Natural killer cell (primary cell): ENCODE measurements at regions not wholly inside any gene's neighbourhood (a gene's known extent, or its start where the extent isn't known, plus 50 kb on each side); places are given as distances from the start of the nearest gene placed in this dataset.
"Not testable (repeated sequence)": the region's sequence is repeated elsewhere in the genome, so short reads cannot be mapped to it uniquely, and the experiment has no call there.

Experiments
- ATAC-seq, 3 donors: fragments of 150-1000 bp in 2 of 3; fragments of 200-7000 bp in 1 of 3; cut with Tn5 transposase; 1 replicate in 1 of 3; 2 replicates in 2 of 3; pipeline ENCODE4 v1.10.0; 2021; ENCODE audit warnings: mild to moderate bottlenecking in 2 of 3, moderate library complexity in 2 of 3
- DNase-seq, 2 donors: peaks; one replicate each; pipeline versions ENCODE4 v3.0.0 to v3.0.0-alpha.2; 2013 to 2021; ENCODE audit warnings: mixed read lengths in 1 of 2
- H3K27ac ChIP-seq: one replicate; pipeline ENCODE4 v1.5.1; 2013; ENCODE audit warnings: mild to moderate bottlenecking, low read length
- H3K27me3 ChIP-seq: one replicate; pipeline ENCODE4 v1.6.1; 2013; ENCODE audit warnings: low read length; ENCODE audit not compliant: control insufficient read depth, insufficient read depth
- H3K36me3 ChIP-seq: one replicate; pipeline ENCODE4 v1.6.1; 2013; ENCODE audit warnings: low read length; ENCODE audit not compliant: control insufficient read depth, insufficient read depth
- H3K4me1 ChIP-seq: one replicate; pipeline ENCODE4 v1.6.1; 2013; ENCODE audit warnings: low read length; ENCODE audit not compliant: control insufficient read depth, insufficient read depth
- H3K4me3 ChIP-seq: one replicate; pipeline ENCODE4 v1.5.1; 2013; ENCODE audit warnings: low read length
- H3K9me3 ChIP-seq: one replicate; pipeline ENCODE4 v1.6.1; 2013; ENCODE audit warnings: low read length; ENCODE audit not compliant: control insufficient read depth, insufficient read depth
- H3K27ac Mint-ChIP-seq, 2 donors: one replicate each; pipeline ENCODE4 v1.8.0; 2022; ENCODE audit warnings: mild to moderate bottlenecking in 2 of 2, mixed read lengths in 2 of 2, moderate library complexity in 1 of 2
- H3K27me3 Mint-ChIP-seq, 2 donors: one replicate each; pipeline ENCODE4 v1.8.0; 2022; ENCODE audit warnings: low read depth in 2 of 2, mixed read lengths in 2 of 2
- H3K36me3 Mint-ChIP-seq: one replicate; pipeline ENCODE4 v1.8.0; 2022; ENCODE audit warnings: mixed read lengths
- H3K4me1 Mint-ChIP-seq, 2 donors: one replicate each; pipeline ENCODE4 v1.8.0; 2022; ENCODE audit warnings: mixed read lengths in 2 of 2
- H3K4me3 Mint-ChIP-seq: one replicate; pipeline ENCODE4 v1.8.0; 2022; ENCODE audit warnings: mild to moderate bottlenecking, moderate library complexity, mixed read lengths
- H3K9me3 Mint-ChIP-seq, 2 donors: one replicate each; pipeline ENCODE4 v1.8.0; 2022; ENCODE audit warnings: mixed read lengths in 2 of 2
- WGBS: methylation state at CpG from one replicate; pipeline ENCODE4 v1.1.7; 2013; ENCODE audit warnings: missing lambda C conversion rate; ENCODE audit not compliant: insufficient coverage; 5-methylcytosine and 5-hydroxymethylcytosine counted together
- intact Hi-C: fragments of 100-400 bp; cut with micrococcal nuclease; formaldehyde crosslinking; loops from one replicate; pipeline ENCODE4 v1.14.2; 2022
- TF ChIP-seq, protein P1 (sequence below): fragments of 200-600 bp; IDR thresholded peaks from one replicate; pipeline ENCODE4 v1.8.0; 2022; ENCODE audit warnings: antibody characterized with exemption

DNA sequence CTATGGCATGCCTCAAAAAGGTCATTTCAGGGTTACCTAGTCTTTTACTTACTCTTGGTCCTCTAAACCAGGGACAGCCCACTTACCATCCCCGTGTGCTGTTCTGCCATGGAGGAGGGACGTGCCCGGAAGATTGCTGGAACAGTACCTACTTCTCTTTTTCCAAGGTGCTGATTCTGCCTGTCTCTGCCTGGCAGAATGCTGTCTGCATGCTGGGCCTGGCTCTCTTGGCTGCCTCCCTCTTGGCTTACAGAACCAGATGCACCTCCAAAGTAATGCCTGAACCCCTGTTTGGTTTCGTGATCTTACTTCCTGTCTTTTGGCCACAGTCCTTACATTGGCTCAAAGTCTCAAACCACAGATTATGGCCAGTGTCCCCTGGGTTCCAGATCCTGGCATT lies 120.7 kb upstream of the NT5E start:
- H3K36me3 Mint-ChIP-seq: no peaks in the 10 kb centered on the region
- DNase-seq (no peak), ATAC-seq (no peak)
- Histone ChIP-seq H3K9me3 (no peaks in the 10 kb centered on the region), H3K4me1 (no peaks in the 10 kb centered on the region), H3K27ac (no peak overlapping the region), H3K27me3 (no peaks in the 10 kb centered on the region), H3K36me3 (no peaks in the 10 kb centered on the region), H3K4me3 (no peak overlapping the region)
- H3K27me3 Mint-ChIP-seq: peaks cover 3 to 32% of the 10 kb centered on the region in 2 donors
- no peaks in the 10 kb centered on the region for H3K9me3 Mint-ChIP-seq
- WGBS: 70% methylated on average over 4 of the region's 4 CpGs
- no peak overlapping the region for H3K4me3 Mint-ChIP-seq
- TF ChIP-seq, protein P1, sequence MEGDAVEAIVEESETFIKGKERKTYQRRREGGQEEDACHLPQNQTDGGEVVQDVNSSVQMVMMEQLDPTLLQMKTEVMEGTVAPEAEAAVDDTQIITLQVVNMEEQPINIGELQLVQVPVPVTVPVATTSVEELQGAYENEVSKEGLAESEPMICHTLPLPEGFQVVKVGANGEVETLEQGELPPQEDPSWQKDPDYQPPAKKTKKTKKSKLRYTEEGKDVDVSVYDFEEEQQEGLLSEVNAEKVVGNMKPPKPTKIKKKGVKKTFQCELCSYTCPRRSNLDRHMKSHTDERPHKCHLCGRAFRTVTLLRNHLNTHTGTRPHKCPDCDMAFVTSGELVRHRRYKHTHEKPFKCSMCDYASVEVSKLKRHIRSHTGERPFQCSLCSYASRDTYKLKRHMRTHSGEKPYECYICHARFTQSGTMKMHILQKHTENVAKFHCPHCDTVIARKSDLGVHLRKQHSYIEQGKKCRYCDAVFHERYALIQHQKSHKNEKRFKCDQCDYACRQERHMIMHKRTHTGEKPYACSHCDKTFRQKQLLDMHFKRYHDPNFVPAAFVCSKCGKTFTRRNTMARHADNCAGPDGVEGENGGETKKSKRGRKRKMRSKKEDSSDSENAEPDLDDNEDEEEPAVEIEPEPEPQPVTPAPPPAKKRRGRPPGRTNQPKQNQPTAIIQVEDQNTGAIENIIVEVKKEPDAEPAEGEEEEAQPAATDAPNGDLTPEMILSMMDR: no peak
- intact Hi-C loops: no loop called here
- H3K27ac Mint-ChIP-seq: no peak overlapping the region
- no peaks in the 10 kb centered on the region for H3K4me1 Mint-ChIP-seq

DNA sequence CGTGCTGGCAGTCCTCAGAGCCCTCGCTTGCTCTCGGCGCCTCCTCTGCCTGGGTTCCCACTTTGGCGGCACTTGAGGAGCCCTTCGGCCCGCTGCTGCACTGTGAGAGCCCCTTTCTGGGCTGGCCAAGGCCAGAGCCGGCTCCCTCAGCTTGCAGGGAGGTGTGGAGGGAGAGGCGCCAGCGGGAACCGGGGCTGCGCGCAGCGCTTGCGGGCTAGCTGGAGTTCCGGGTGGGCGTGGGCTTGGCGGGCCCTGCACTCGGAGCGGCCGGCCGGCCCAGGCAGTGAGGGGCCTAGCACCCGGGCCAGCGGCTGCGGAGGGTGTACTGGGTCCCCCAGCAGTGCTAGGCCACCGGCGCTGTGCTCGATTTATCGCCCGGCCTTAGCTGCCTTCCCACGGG lies 124.1 kb upstream of the NT5E start:
- H3K4me1 Mint-ChIP-seq, intact Hi-C loops, H3K36me3 ChIP-seq, ATAC-seq, H3K27ac Mint-ChIP-seq, H3K36me3 Mint-ChIP-seq, H3K27ac ChIP-seq, H3K4me3 Mint-ChIP-seq, DNase-seq, H3K4me3 ChIP-seq, H3K9me3 Mint-ChIP-seq, H3K4me1 ChIP-seq, H3K27me3 ChIP-seq, H3K9me3 ChIP-seq: not testable (repeated sequence)
- WGBS: 90% methylated on average over 31 of the region's 31 CpGs
- H3K27me3 Mint-ChIP-seq: peaks cover 3 to 40% of the 10 kb centered on the region in 2 donors

DNA sequence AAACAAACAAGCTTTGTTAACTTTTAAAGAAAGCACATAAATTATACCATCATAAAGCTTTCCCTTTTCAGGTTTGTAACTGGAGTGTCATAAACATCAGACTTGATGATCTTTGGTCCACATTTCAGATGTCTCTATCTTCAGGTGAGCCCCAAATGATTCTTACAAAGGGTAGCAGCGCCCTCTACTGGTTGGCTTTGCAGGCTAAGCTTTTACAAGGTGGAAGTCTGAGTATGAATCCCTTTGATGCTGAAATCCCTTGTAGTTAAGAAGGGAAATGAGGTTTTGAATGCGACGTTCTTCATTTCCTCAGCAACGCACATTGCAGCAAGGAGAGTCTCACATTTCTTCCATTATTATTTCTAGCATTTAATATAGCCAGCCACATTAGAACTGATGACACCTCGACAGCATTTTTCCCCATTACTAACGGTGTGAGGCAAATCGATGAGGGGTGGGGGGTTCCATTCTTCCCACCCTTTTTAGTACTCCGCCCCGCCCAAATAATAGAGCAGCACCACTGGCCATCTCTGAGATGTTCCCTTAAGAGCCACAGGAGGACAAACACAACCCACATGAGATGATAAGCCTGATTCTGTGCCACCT lies 126.3 kb upstream of the NT5E start:
- peak in 1 of 3 donors; percentile 36 for ATAC-seq
- TF ChIP-seq, protein P1: peak; percentile 59

DNA sequence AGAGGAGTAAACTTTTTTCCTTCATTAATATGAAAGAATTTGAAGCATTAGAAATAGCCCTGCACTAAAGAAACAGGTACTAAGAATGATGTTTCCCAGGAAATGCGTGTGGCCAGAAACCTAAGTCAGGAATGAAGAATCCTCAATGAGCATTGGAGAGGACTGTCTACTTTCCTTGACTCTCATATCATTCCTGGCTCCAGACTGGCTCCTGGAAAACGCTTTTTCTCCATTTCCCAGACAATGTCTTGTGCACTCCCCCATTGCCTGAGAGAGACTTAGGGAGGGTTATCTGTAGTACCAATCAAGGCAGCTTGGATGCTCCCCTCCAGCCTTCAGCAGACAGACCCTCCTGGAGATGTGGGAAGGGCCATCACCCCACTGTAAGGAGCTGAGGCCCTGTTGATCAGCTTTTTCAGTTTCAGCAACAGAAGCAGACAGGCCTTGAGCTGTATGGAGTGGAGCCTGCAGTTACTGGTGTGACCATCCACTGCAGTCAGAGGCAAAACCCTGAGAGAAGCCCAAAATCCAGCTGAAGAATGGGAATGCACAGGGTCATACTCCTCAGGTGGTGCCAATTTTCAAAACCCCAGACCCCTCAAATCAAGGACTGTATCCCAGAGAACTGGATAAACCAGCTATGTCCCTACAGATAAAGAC lies 127.3 kb upstream of the NT5E start:
- no peaks in the 10 kb centered on the region for H3K4me1 ChIP-seq
- WGBS: 0% methylated on average over 1 of the region's 2 CpGs
- H3K9me3 ChIP-seq: peaks cover 6% of the 10 kb centered on the region
- Mint-ChIP-seq H3K27ac (no peak overlapping the region), H3K4me3 (no peak overlapping the region), H3K36me3 (no peaks in the 10 kb centered on the region), H3K27me3 (peaks cover 3 to 25% of the 10 kb centered on the region in 2 donors), H3K4me1 (no peaks in the 10 kb centered on the region), H3K9me3 (peaks cover 0 to 2% of the 10 kb centered on the region in 2 donors)
- H3K36me3 ChIP-seq: no peaks in the 10 kb centered on the region
- no peaks in the 10 kb centered on the region for H3K27me3 ChIP-seq
- no peak overlapping the region for H3K4me3 ChIP-seq
- H3K27ac ChIP-seq: no peak overlapping the region
- intact Hi-C loops: no loop called here
- ATAC-seq: peak in 1 of 3 donors; percentile 7
- no peak for DNase-seq
- TF ChIP-seq, protein P1: no peak

More for the DNA sequence above, 126.3 kb upstream of the NT5E start:
- Histone ChIP-seq H3K9me3 (no peaks in the 10 kb centered on the region), H3K27me3 (no peaks in the 10 kb centered on the region), H3K27ac (no peak overlapping the region), H3K4me3 (no peak overlapping the region), H3K36me3 (no peaks in the 10 kb centered on the region), H3K4me1 (no peaks in the 10 kb centered on the region)
- peak; percentile 28 to 77 for DNase-seq
- no peaks in the 10 kb centered on the region for H3K9me3 Mint-ChIP-seq
- 27% methylated on average over 5 of the region's 9 CpGs for WGBS
- peaks cover 3 to 25% of the 10 kb centered on the region in 2 donors for H3K27me3 Mint-ChIP-seq
- no peak overlapping the region for H3K4me3 Mint-ChIP-seq
- no peaks in the 10 kb centered on the region for H3K4me1 Mint-ChIP-seq
- intact Hi-C loops: no loop called here
- H3K27ac Mint-ChIP-seq: no peak overlapping the region
- no peaks in the 10 kb centered on the region for H3K36me3 Mint-ChIP-seq
